ENCODE measurements at regions not wholly inside any gene's neighbourhood (a gene's known extent, or its start where the extent isn't known, plus 50 kb on each side); places are given as distances from the start of the nearest gene placed in this dataset.

- Histone ChIP-seq H3K4me1 (ENCODE audit: control insufficient read depth, extremely low read depth, insufficient read depth, low read length) (no peaks in the 10 kb centered on the region), H3K27ac (ENCODE audit: insufficient read depth, low read depth, low read length) (no peak overlapping the region), H3K36me3 (ENCODE audit: control insufficient read depth in 2 of 2, extremely low read depth in 1 of 2, insufficient read depth in 2 of 2, low read length in 2 of 2) (no peaks in the 10 kb centered on the region), H3K9me3 (replicated peaks; ENCODE audit: control insufficient read depth, insufficient read depth, low read length) (no peaks in the 10 kb centered on the region), H3K4me3 (replicated peaks in 1 of 3; ENCODE audit: insufficient read depth in 1 of 3, low read depth in 1 of 3, low read length in 3 of 3) (no peak overlapping the region), H4K20me1 (replicated peaks; ENCODE audit: control insufficient read depth, extremely low read depth, insufficient read depth, low read length) (no peaks in the 10 kb centered on the region), H3K9ac (replicated peaks; ENCODE audit: extremely low read depth, insufficient read depth, low read length) (no peak overlapping the region), H3K9me1 (replicated peaks; ENCODE audit: control insufficient read depth, extremely low read depth, insufficient read depth, low read length) (no peaks in the 10 kb centered on the region), H3K4me2 (ENCODE audit: insufficient read depth, low read length) (no peak overlapping the region), H3K27me3 (ENCODE audit: control insufficient read depth in 2 of 2, insufficient read depth in 2 of 2, low read length in 2 of 2) (no peaks in the 10 kb centered on the region), H2AFZ (ENCODE audit: low read depth, low read length) (no peak overlapping the region), H3K79me2 (ENCODE audit: control insufficient read depth, insufficient read depth, low read length) (no peaks in the 10 kb centered on the region)
- POLR2A ChIA-PET = no interaction called here
- CTCF ChIA-PET = no interaction called here
- dilution Hi-C loops (cut with MboI; ENCODE audit: extremely low pct_ligation_motif_present, low sequenced_read_pairs) = no loop called here
- FAIRE-seq (no peak), DNase-seq (ENCODE audit: low read depth, low spot score) (no peak)
- TF ChIP-seq CTCF (IDR thresholded peaks at IDR 0.05; ENCODE audit: extremely low read depth in 1 of 2, insufficient read depth in 1 of 2, low read depth in 1 of 2, low read length in 2 of 2) (no peak), JUN (IDR thresholded peaks at IDR 0.05; ENCODE audit: borderline replicate concordance, insufficient read depth, insufficient read length, low read depth) (no peak), EZH2 (IDR thresholded peaks at IDR 0.05; ENCODE audit: borderline replicate concordance, low read depth, low read length, severe bottlenecking) (no peak), POLR2AphosphoS5 (IDR thresholded peaks at IDR 0.05; ENCODE audit: insufficient read depth, low read depth, low read length) (no peak), MYC (IDR thresholded peaks at IDR 0.05; ENCODE audit: low read depth, low read length) (no peak), FOS (IDR thresholded peaks at IDR 0.05; ENCODE audit: borderline replicate concordance, insufficient read depth, low read length) (no peak), POLR2A (IDR thresholded peaks at IDR 0.05; ENCODE audit: low read depth, low read length) (no peak), MAX (IDR thresholded peaks at IDR 0.05; ENCODE audit: insufficient read depth, insufficient read length) (no peak), GATA2 (IDR thresholded peaks at IDR 0.05; ENCODE audit: insufficient read depth, insufficient read length, low read depth, low read length) (no peak)
- BruUV-seq (replicated peaks) = no TSS peak
- intact Hi-C loops (cut with micrococcal nuclease) = no loop called here
Observed at GRCh38 chr19:27618006-27618405, 1594.9 kb downstream of the UQCRFS1 start.

Measured in endothelial cell of umbilical vein (primary cell).